DND-41 (cell line): ENCODE measurements at regions not wholly inside any gene's neighbourhood (a gene's known extent, or its start where the extent isn't known, plus 50 kb on each side); places are given as distances from the start of the nearest gene placed in this dataset.

ENCODE experiments used
- EZH2 ChIP-seq: IDR thresholded peaks from 3 replicates; pipeline ENCODE4 v1.6.1; 2012; ENCODE audit warnings: borderline replicate concordance, low read depth, mild to moderate bottlenecking, moderate library complexity, low read length, inconsistent platforms; ENCODE audit not compliant: severe bottlenecking
- TF ChIP-seq, protein P1 (sequence below): IDR thresholded peaks from 2 replicates; pipeline ENCODE4 v1.5.1; 2012; ENCODE audit warnings: borderline replicate concordance, low read length, moderate library complexity, mild to moderate bottlenecking; ENCODE audit not compliant: poor library complexity, severe bottlenecking; ENCODE audit errors: extremely low read depth

- TF ChIP-seq, protein P1, sequence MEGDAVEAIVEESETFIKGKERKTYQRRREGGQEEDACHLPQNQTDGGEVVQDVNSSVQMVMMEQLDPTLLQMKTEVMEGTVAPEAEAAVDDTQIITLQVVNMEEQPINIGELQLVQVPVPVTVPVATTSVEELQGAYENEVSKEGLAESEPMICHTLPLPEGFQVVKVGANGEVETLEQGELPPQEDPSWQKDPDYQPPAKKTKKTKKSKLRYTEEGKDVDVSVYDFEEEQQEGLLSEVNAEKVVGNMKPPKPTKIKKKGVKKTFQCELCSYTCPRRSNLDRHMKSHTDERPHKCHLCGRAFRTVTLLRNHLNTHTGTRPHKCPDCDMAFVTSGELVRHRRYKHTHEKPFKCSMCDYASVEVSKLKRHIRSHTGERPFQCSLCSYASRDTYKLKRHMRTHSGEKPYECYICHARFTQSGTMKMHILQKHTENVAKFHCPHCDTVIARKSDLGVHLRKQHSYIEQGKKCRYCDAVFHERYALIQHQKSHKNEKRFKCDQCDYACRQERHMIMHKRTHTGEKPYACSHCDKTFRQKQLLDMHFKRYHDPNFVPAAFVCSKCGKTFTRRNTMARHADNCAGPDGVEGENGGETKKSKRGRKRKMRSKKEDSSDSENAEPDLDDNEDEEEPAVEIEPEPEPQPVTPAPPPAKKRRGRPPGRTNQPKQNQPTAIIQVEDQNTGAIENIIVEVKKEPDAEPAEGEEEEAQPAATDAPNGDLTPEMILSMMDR = no peak
- no peak for TF ChIP-seq EZH2
Observed at GRCh38 chr10:120755771-120756170, 95.4 kb upstream of the WDR11 start.
